IgD-negative memory B cell (primary cell): ENCODE measurements at regions not wholly inside any gene's neighbourhood (a gene's known extent, or its start where the extent isn't known, plus 50 kb on each side); places are given as distances from the start of the nearest gene placed in this dataset.

Experiments
- H3K27ac Mint-ChIP-seq, 3 donors: one replicate each; pipeline ENCODE4 v1.8.0; 2020 to 2022; ENCODE audit warnings: mild to moderate bottlenecking in 3 of 3, mixed read lengths in 3 of 3, moderate library complexity in 1 of 3
- H3K27me3 Mint-ChIP-seq: one replicate; pipeline ENCODE4 v1.8.0; 2021; ENCODE audit warnings: mixed read lengths
- H3K36me3 Mint-ChIP-seq: one replicate; pipeline ENCODE4 v1.8.0; 2020; ENCODE audit warnings: mild to moderate bottlenecking, mixed read lengths
- H3K4me1 Mint-ChIP-seq, 3 donors: one replicate each; pipeline ENCODE4 v1.8.0; 2020 to 2022; ENCODE audit warnings: mixed read lengths in 3 of 3, mild to moderate bottlenecking in 1 of 3
- H3K4me3 Mint-ChIP-seq, 4 donors: one replicate each; pipeline ENCODE4 v1.8.0; 2020 to 2022; ENCODE audit warnings: mild to moderate bottlenecking in 4 of 4, mixed read lengths in 4 of 4, moderate library complexity in 3 of 4
- H3K9me3 Mint-ChIP-seq, 3 donors: one replicate each; pipeline ENCODE4 v1.8.0; 2020 to 2021; ENCODE audit warnings: mixed read lengths in 3 of 3, mild to moderate bottlenecking in 1 of 3

DNA sequence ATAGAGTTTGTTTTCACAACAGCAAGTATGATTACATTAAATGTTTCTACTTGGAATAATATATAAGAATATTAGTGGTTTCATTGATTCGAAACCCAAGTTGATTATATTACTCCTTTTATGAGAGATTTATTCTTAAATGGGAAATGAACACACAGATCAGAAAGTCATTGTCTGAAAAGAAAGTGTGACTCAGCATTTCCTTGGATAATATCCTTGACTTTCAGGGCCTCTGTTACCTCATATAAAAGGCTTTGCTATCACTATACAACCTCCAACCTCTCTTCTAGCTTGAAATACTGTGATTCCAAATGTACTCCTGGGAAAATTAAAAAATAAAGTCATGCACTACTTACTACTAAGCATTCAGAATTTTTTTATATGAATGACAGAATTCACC, 295.3 kb upstream of the LYPLAL1 start:
- Mint-ChIP-seq H3K4me3 (no peak overlapping the region), H3K36me3 (peaks cover 2% of the 10 kb centered on the region), H3K27me3 (peaks cover 3% of the 10 kb centered on the region), H3K9me3 (peaks cover 0 to 2% (median 0%) of the 10 kb centered on the region in 3 donors), H3K27ac (no peak overlapping the region), H3K4me1 (no peaks in the 10 kb centered on the region)

GRCh38 chr1:218880484-218881060, 293.1 kb upstream of the LYPLAL1 start:
- Mint-ChIP-seq H3K36me3 (peaks cover 2% of the 10 kb centered on the region), H3K27ac (no peak overlapping the region), H3K27me3 (peaks cover 3% of the 10 kb centered on the region), H3K4me3 (no peak overlapping the region), H3K9me3 (peaks cover 0 to 9% (median 1%) of the 10 kb centered on the region in 3 donors), H3K4me1 (no peaks in the 10 kb centered on the region)

- H3K4me3 Mint-ChIP-seq = no peak overlapping the region
- no peak overlapping the region for H3K27ac Mint-ChIP-seq
- peaks cover 2% of the 10 kb centered on the region for H3K36me3 Mint-ChIP-seq
- H3K27me3 Mint-ChIP-seq = peaks cover 3% of the 10 kb centered on the region
- peaks cover 0 to 9% (median 1%) of the 10 kb centered on the region in 3 donors for H3K9me3 Mint-ChIP-seq
- H3K4me1 Mint-ChIP-seq = no peaks in the 10 kb centered on the region
These were observed 291.2 kb upstream of the LYPLAL1 start for GRCh38 chr1:218882454-218882853.

DNA sequence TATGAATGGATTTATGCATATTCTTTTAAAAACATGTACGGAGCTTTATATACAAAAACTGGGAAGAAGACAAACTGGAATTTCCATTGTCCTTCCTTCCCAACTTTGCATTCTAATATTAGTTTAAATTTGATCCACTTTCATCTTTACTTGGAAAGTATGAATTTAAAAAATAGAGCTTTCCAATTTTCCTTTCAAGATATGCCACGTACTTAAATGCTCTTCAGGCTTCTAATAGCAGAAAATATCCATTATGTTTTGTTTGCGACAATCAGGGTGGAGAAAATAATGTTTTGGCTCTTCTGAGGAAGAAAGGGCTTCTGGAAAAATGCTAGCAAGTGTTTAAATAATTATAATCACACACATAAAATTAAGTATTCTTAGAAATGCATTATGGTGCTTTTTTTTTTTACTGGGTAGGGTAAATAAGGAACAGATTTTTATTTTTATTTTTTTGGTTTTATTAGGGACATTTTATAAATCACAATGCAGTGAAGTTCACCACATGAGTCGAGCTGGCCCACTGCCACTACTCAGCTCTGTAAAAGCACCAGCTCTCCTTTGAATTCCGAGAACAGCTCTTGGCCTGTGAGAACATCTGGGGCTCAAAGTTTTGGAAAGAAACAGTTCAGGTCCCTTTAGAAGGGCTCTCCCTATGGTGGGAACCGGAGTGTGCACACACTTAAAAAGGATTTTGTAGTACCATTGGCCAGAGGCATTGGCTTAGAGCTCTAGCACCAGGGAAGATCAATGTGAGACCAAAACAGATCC, 287.4 kb upstream of the LYPLAL1 start:
- no peaks in the 10 kb centered on the region for H3K36me3 Mint-ChIP-seq
- peaks cover 0 to 9% (median 1%) of the 10 kb centered on the region in 3 donors for H3K9me3 Mint-ChIP-seq
- no peak overlapping the region for H3K27ac Mint-ChIP-seq
- peaks cover 4% of the 10 kb centered on the region for H3K27me3 Mint-ChIP-seq
- no peak overlapping the region for H3K4me3 Mint-ChIP-seq
- H3K4me1 Mint-ChIP-seq = no peaks in the 10 kb centered on the region

GRCh38 chr1:218887141-218887925, 286.3 kb upstream of the LYPLAL1 start:
- Mint-ChIP-seq H3K4me1 (no peaks in the 10 kb centered on the region), H3K4me3 (no peak overlapping the region)

DNA sequence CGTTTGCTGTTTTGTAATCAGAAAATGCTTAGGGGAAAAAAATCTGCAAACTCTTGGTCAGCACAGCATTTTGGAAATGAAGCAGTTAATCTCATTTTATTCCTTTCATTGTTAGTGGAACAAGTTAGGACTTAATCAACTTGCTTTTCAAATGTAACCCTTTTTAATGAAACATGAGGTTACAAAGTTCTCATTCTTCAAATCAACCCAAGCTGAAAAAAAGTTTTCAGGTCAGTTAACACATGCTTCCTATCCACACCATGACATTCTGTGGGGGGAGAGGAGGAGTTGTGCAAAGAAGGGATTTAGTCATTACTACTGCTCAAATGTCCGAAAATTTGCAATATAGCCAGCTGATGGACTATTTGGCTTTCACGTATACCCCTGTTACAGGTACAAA, 283.2 kb upstream of the LYPLAL1 start:
- no peak overlapping the region for H3K27ac Mint-ChIP-seq
- no peak overlapping the region for H3K4me3 Mint-ChIP-seq
- H3K4me1 Mint-ChIP-seq = no peaks in the 10 kb centered on the region
- H3K36me3 Mint-ChIP-seq = no peaks in the 10 kb centered on the region
- H3K27me3 Mint-ChIP-seq = peaks cover 3% of the 10 kb centered on the region
- peaks cover 0 to under 1% (median 0%) of the 10 kb centered on the region in 3 donors for H3K9me3 Mint-ChIP-seq

More at GRCh38 chr1:218887141-218887925, 286.3 kb upstream of the LYPLAL1 start:
- peaks cover 0 to 9% (median 1%) of the 10 kb centered on the region in 3 donors for H3K9me3 Mint-ChIP-seq
- H3K36me3 Mint-ChIP-seq = no peaks in the 10 kb centered on the region
- H3K27me3 Mint-ChIP-seq = peaks cover 3% of the 10 kb centered on the region
- no peak overlapping the region for H3K27ac Mint-ChIP-seq

- H3K27ac Mint-ChIP-seq = no peak overlapping the region
These were observed 282.1 kb upstream of the LYPLAL1 start for GRCh38 chr1:218891577-218891976.

DNA sequence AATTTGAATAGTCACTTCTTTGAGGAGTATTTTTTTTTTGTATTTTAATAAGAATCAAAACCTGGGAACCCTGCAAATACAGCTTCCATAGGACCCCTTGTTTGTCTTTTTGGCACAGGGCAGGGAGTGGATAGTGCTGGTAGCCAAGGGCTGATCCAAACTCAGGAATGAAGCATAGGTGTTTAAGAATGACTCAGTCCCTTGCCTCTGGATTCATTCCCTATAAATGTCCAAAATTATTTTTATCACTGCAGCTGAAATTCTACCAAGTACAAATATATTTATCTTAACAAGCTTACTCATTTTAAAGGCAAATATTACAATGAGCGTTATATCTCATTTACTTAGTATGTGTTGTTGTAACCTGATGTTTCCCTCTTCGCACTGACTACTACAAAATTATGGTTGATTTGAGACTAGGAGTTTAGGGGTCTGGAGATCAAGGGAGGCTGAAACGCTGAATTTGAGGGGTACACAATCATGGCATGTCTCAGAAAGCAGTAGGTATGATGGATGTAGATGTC, 278.6 kb upstream of the LYPLAL1 start:
- no peak overlapping the region for H3K4me3 Mint-ChIP-seq
- peaks cover 0 to 2% (median 0%) of the 10 kb centered on the region in 3 donors for H3K4me1 Mint-ChIP-seq
- no peaks in the 10 kb centered on the region for H3K36me3 Mint-ChIP-seq
- H3K27ac Mint-ChIP-seq = no peak overlapping the region
- H3K9me3 Mint-ChIP-seq = no peaks in the 10 kb centered on the region
- no peaks in the 10 kb centered on the region for H3K27me3 Mint-ChIP-seq

More at GRCh38 chr1:218891577-218891976, 282.1 kb upstream of the LYPLAL1 start:
- H3K36me3 Mint-ChIP-seq = no peaks in the 10 kb centered on the region
- H3K4me1 Mint-ChIP-seq = no peaks in the 10 kb centered on the region
- peaks cover 3% of the 10 kb centered on the region for H3K27me3 Mint-ChIP-seq
- H3K4me3 Mint-ChIP-seq = no peak overlapping the region
- H3K9me3 Mint-ChIP-seq = no peaks in the 10 kb centered on the region

GRCh38 chr1:218896202-218896601, 277.5 kb upstream of the LYPLAL1 start:
- no peak overlapping the region for H3K27ac Mint-ChIP-seq
- no peaks in the 10 kb centered on the region for H3K9me3 Mint-ChIP-seq
- peaks cover 0 to 2% (median 0%) of the 10 kb centered on the region in 3 donors for H3K4me1 Mint-ChIP-seq

GRCh38 chr1:218898921-218899320, 274.8 kb upstream of the LYPLAL1 start:
- peaks cover 3% of the 10 kb centered on the region for H3K27me3 Mint-ChIP-seq
- H3K4me1 Mint-ChIP-seq = peaks cover 0 to 2% (median 0%) of the 10 kb centered on the region in 3 donors
- no peak overlapping the region for H3K4me3 Mint-ChIP-seq
- no peak overlapping the region for H3K27ac Mint-ChIP-seq
- no peaks in the 10 kb centered on the region for H3K36me3 Mint-ChIP-seq
- peaks cover 0 to 2% (median 2%) of the 10 kb centered on the region in 3 donors for H3K9me3 Mint-ChIP-seq

More at GRCh38 chr1:218896202-218896601, 277.5 kb upstream of the LYPLAL1 start:
- H3K27me3 Mint-ChIP-seq = no peaks in the 10 kb centered on the region
- no peaks in the 10 kb centered on the region for H3K36me3 Mint-ChIP-seq
- H3K4me3 Mint-ChIP-seq = no peak overlapping the region

DNA sequence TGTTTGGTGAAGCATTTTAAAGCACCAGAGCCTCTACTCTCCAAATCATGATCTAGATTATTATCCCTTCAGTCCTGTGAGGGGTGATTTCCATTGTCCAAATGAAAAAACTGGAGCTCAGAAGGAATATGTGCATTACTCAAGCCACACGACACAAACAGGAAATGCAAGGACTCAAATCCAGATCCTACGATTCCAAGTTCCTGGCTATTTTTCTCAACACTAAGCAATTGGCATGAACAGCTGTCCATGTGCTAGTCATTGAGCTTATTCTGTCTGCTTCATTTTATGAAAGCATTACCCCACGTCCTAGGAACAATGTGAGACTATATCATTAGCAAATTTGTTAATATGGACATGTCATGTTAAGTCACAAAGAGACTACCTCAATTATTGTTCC, 273.1 kb upstream of the LYPLAL1 start:
- Mint-ChIP-seq H3K27me3 (peaks cover 3% of the 10 kb centered on the region), H3K4me1 (peaks cover 0 to 2% (median 0%) of the 10 kb centered on the region in 3 donors), H3K36me3 (no peaks in the 10 kb centered on the region), H3K27ac (no peak overlapping the region), H3K4me3 (no peak overlapping the region), H3K9me3 (peaks cover 0 to 2% (median 2%) of the 10 kb centered on the region in 3 donors)

- peaks cover 0 to under 1% (median 0%) of the 10 kb centered on the region in 3 donors for H3K4me1 Mint-ChIP-seq
- peaks cover 0 to 2% (median 2%) of the 10 kb centered on the region in 3 donors for H3K9me3 Mint-ChIP-seq
- H3K36me3 Mint-ChIP-seq = no peaks in the 10 kb centered on the region
- H3K27me3 Mint-ChIP-seq = peaks cover 3% of the 10 kb centered on the region
- H3K4me3 Mint-ChIP-seq = no peak overlapping the region
- H3K27ac Mint-ChIP-seq = no peak overlapping the region
These were observed 269.3 kb upstream of the LYPLAL1 start for GRCh38 chr1:218904416-218904815.

DNA sequence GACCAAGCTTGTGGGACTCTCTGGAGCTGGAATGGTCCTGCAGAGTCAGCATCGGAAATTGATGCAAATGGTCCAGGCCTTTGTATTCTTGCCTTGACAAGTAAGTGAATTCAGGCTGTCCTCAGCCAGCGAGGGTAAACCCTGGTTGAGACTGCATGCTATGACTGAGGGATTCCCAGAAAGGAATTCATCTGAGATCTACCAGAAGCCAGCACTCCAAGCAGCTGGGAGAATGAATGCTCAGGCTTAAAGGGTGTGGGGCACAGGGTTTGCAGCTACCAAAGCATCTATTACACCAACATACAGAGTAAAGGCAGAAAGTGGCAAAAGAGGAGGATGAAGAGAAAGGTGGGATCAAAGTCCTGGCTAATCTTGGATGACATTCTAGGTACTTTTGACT, 257.0 kb upstream of the LYPLAL1 start:
- H3K4me1 Mint-ChIP-seq = no peaks in the 10 kb centered on the region
- H3K9me3 Mint-ChIP-seq = peaks cover 0 to 1% (median 0%) of the 10 kb centered on the region in 3 donors
- H3K4me3 Mint-ChIP-seq = no peak overlapping the region
- no peaks in the 10 kb centered on the region for H3K36me3 Mint-ChIP-seq
- H3K27me3 Mint-ChIP-seq = no peaks in the 10 kb centered on the region
- H3K27ac Mint-ChIP-seq = no peak overlapping the region

DNA sequence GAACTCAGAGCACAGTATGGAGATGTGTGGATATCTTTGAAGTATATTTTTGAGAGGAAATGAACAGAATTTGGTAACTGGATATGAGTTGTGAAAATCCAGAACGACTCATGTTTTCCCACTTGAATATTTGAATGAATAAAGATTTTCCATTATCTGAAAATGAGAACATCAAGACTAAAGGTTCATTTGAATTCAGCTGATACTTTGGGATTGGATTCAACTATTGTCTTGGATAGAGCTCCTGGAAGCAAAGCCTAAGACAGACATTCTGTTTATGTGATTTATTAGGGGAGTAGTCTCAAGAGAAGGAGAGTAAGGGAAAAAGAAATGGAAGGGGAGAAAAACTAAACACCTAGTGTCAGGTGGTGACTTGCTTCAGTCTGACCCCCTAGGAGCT, 256.0 kb upstream of the LYPLAL1 start:
- no peaks in the 10 kb centered on the region for H3K36me3 Mint-ChIP-seq

GRCh38 chr1:218925777-218926176, 247.9 kb upstream of the LYPLAL1 start:
- H3K4me1 Mint-ChIP-seq = peaks cover 0 to 3% (median 0%) of the 10 kb centered on the region in 3 donors
- no peak overlapping the region for H3K4me3 Mint-ChIP-seq
- peaks cover 6% of the 10 kb centered on the region for H3K36me3 Mint-ChIP-seq
- H3K27ac Mint-ChIP-seq = peak overlapping the region in 1 of 3 donors; percentile 24
- peaks cover 7% of the 10 kb centered on the region for H3K27me3 Mint-ChIP-seq
- no peaks in the 10 kb centered on the region for H3K9me3 Mint-ChIP-seq

More for the DNA sequence above, 256.0 kb upstream of the LYPLAL1 start:
- no peaks in the 10 kb centered on the region for H3K4me1 Mint-ChIP-seq
- no peak overlapping the region for H3K4me3 Mint-ChIP-seq
- no peaks in the 10 kb centered on the region for H3K27me3 Mint-ChIP-seq
- H3K27ac Mint-ChIP-seq = no peak overlapping the region
- H3K9me3 Mint-ChIP-seq = peaks cover 0 to 1% (median 0%) of the 10 kb centered on the region in 3 donors
